ENCODE measurements at regions not wholly inside any gene's neighbourhood (a gene's known extent, or its start where the extent isn't known, plus 50 kb on each side); places are given as distances from the start of the nearest gene placed in this dataset.

DNA sequence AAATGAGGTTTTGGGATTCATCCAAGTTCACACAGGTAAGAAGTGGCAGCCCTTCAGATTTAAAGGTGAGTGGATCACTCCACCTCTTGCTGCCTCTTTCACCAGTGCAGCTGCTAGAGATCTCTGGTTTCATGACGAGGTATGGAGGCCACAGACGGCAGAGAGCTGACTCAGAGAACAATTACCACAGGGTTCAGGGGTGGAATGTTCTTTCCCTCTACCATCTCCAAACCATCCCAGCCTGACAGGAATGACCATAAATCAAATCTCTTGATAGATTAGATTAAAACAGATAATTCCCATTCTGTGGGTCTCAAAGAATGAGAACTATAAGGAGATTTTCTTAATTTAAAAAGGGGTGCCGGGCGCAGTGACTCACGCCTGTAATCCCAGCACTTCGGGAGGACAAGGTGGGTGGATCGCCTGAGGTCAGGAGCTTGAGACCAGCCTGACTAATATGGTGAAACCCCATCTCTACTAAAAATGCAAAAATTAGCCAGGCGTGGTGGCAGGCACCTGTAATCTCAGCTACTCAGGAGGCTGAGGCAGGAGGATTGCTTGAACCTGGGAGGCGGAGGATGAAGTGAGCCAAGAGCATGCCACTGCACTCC, 174.2 kb upstream of the ATP11B start:
- POLR2A ChIA-PET: no interaction called here

DNA sequence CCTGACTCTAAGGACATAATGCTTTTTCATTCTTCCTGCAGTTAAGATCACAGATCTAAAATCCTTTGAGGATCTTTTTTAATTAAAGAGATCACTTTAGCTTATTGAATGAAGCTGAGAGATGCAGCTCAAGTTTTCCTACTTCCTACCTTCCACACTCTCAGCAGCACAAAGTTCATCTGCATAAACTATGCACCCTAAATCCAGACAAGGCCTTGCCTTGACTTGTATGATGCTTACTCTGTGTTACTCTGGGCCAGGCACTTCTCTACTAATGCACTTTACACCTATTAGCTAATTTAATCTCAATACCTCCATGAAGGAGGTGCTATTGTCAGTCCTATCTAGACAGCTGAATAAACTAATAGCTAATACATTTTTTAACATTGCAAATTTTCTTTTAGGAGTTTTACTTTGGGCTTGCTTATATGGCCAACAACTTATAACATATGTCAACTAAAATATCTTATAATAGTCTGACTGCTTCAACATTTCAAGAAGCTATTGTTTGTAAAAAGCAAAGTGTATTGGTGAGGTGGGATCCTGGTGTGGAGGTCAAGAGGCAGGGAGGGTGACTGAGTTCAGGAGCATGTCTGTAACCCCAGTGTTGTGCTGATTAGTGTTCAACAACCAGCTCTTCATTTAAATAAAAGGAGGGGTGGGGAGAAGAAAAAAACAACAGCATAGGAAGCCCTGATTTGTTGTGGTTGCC, 172.4 kb upstream of the ATP11B start:
- no peaks in the 10 kb centered on the region; the same call in 1 of the 2 replicates for H3K9me3 ChIP-seq (ENCODE audit: control insufficient read depth, insufficient read depth, low read length)
- no peak overlapping the region for H3K4me3 ChIP-seq (ENCODE audit: low read depth, low read length)
- TF ChIP-seq, protein P1, sequence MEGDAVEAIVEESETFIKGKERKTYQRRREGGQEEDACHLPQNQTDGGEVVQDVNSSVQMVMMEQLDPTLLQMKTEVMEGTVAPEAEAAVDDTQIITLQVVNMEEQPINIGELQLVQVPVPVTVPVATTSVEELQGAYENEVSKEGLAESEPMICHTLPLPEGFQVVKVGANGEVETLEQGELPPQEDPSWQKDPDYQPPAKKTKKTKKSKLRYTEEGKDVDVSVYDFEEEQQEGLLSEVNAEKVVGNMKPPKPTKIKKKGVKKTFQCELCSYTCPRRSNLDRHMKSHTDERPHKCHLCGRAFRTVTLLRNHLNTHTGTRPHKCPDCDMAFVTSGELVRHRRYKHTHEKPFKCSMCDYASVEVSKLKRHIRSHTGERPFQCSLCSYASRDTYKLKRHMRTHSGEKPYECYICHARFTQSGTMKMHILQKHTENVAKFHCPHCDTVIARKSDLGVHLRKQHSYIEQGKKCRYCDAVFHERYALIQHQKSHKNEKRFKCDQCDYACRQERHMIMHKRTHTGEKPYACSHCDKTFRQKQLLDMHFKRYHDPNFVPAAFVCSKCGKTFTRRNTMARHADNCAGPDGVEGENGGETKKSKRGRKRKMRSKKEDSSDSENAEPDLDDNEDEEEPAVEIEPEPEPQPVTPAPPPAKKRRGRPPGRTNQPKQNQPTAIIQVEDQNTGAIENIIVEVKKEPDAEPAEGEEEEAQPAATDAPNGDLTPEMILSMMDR (IDR thresholded peaks at IDR 0.05; ENCODE audit: low read depth, low read length): no peak
- no peaks in the 10 kb centered on the region for H3K27me3 ChIP-seq (ENCODE audit: control insufficient read depth, insufficient read depth, low read length)
- CTCF ChIA-PET: interaction anchor here (1.3 kb wide), 1 partner anchor 62 kb away, joined by 3 read pairs; no protein-coding TSS in a partner anchor
- H3K27ac ChIP-seq (ENCODE audit: low read depth, low read length): no peak overlapping the region
- POLR2A ChIA-PET: no interaction called here
- no peak for DNase-seq (ENCODE audit: low read depth, low spot score)

More for the DNA sequence above, 174.2 kb upstream of the ATP11B start:
- Histone ChIP-seq H3K9me3 (ENCODE audit: control insufficient read depth, insufficient read depth, low read length) (no peaks in the 10 kb centered on the region), H3K27me3 (ENCODE audit: control insufficient read depth, insufficient read depth, low read length) (no peaks in the 10 kb centered on the region), H3K4me3 (ENCODE audit: low read depth, low read length) (no peak overlapping the region), H3K27ac (ENCODE audit: low read depth, low read length) (no peak overlapping the region)
- TF ChIP-seq, protein P1 (IDR thresholded peaks at IDR 0.05; ENCODE audit: low read depth, low read length): no peak
- CTCF ChIA-PET: no interaction called here
- DNase-seq (ENCODE audit: low read depth, low spot score): no peak

DNA sequence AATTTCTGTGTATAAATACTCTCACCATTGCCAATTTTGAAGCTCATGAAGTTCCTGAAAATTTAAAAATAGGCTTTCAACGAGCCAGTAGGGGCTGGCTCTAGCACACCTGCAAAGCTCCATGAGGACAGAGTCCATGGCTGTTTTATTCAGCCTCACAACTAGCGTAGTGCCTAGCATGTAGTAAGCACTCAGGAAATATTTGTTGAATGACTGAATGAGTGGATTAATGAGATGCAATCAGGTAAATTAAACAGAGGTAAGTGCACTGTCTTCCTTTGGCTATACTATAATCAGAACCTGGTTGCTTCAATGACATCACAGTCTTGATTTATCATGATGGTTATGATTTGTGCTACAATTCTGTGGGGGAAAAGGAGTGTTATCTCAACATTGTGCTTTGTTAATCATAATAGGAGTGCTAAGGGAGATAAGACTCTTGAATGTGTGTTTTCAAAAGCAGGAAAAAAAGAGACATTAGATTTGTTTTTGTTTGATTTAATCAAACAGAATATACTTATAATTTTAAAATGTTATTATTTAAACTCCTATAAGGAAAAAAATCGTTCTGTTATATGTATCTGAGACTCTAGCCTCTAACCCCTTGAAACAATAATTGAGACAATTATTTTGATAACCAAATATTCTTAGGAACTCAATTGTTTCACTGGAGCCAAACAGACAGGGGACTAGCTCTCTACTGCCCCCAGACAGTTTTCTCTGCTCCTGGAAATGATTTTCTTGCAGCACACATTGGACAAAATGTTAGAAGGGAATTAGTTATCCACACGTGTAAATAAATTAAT, 171.7 kb upstream of the ATP11B start:
- H3K4me3 ChIP-seq (ENCODE audit: low read depth, low read length): no peak overlapping the region
- H3K27me3 ChIP-seq (ENCODE audit: control insufficient read depth, insufficient read depth, low read length): no peaks in the 10 kb centered on the region
- DNase-seq (ENCODE audit: low read depth, low spot score): no peak
- TF ChIP-seq, protein P1 (IDR thresholded peaks at IDR 0.05; ENCODE audit: low read depth, low read length): no peak
- no peak overlapping the region for H3K27ac ChIP-seq (ENCODE audit: low read depth, low read length)
- CTCF ChIA-PET: interaction anchor here (1.3 kb wide), 1 partner anchor 61 kb away, joined by 3 read pairs; no protein-coding TSS in a partner anchor
- no peaks in the 10 kb centered on the region; the same call in 1 of the 2 replicates for H3K9me3 ChIP-seq (ENCODE audit: control insufficient read depth, insufficient read depth, low read length)
- POLR2A ChIA-PET: no interaction called here

DNA sequence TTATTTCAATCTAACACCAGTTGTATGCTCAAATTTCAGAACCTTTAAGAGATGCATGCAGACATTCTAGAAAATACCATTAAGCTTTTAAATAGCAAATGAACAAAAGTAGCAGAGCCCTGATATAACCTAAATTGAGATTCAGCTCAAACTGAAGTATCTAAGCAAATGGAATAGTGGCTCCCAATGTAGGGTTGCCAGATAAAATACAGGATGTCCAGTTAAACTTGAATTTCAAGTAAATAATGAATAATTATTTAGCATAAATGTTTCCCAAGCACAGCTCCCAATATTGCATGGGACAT, 171.1 kb upstream of the ATP11B start:
- POLR2A ChIA-PET: no interaction called here
- no peak for DNase-seq (ENCODE audit: low read depth, low spot score)
- Histone ChIP-seq H3K27ac (ENCODE audit: low read depth, low read length) (no peak overlapping the region), H3K27me3 (ENCODE audit: control insufficient read depth, insufficient read depth, low read length) (no peaks in the 10 kb centered on the region), H3K9me3 (ENCODE audit: control insufficient read depth, insufficient read depth, low read length) (no peaks in the 10 kb centered on the region; the same call in 1 of the 2 replicates), H3K4me3 (ENCODE audit: low read depth, low read length) (no peak overlapping the region)
- CTCF ChIA-PET: no interaction called here
- TF ChIP-seq, protein P1 (IDR thresholded peaks at IDR 0.05; ENCODE audit: low read depth, low read length): no peak
